Activated T-cell treated with anti-CD3 and anti-CD28 coated beads, Interleukin-2, amount 50 U/mL, for 24 hours (primary cell): ENCODE measurements at regions not wholly inside any gene's neighbourhood (a gene's known extent, or its start where the extent isn't known, plus 50 kb on each side); places are given as distances from the start of the nearest gene placed in this dataset.

ENCODE experiments used
- DNase-seq: peaks from one replicate; pipeline ENCODE4 v3.0.0-alpha.2; 2020
- H3K27ac Mint-ChIP-seq: 2 replicates; pipeline ENCODE4 v1.8.0; 2020; ENCODE audit warnings: mild to moderate bottlenecking, mixed read lengths
- H3K27me3 Mint-ChIP-seq: 2 replicates; pipeline ENCODE4 v1.8.0; 2020; ENCODE audit warnings: mixed read lengths
- H3K36me3 Mint-ChIP-seq: 2 replicates; pipeline ENCODE4 v1.8.0; 2020; ENCODE audit warnings: low read depth, mixed read lengths
- H3K4me1 Mint-ChIP-seq: 2 replicates; pipeline ENCODE4 v1.8.0; 2020; ENCODE audit warnings: low read depth, mixed read lengths
- H3K4me3 Mint-ChIP-seq: 2 replicates; pipeline ENCODE4 v1.8.0; 2020; ENCODE audit warnings: mild to moderate bottlenecking, moderate library complexity, mixed read lengths
- H3K9me3 Mint-ChIP-seq: 2 replicates; pipeline ENCODE4 v1.8.0; 2020; ENCODE audit warnings: mixed read lengths

GRCh38 chrX:7280520-7280919 is 132.6 kb upstream of the PUDP start:
- H3K27ac Mint-ChIP-seq = no peak overlapping the region
- H3K36me3 Mint-ChIP-seq = no peaks in the 10 kb centered on the region
- H3K4me1 Mint-ChIP-seq = no peaks in the 10 kb centered on the region
- no peak for DNase-seq
- H3K27me3 Mint-ChIP-seq = no peaks in the 10 kb centered on the region
- H3K4me3 Mint-ChIP-seq = no peak overlapping the region
- H3K9me3 Mint-ChIP-seq = no peaks in the 10 kb centered on the region

- Mint-ChIP-seq H3K27me3 (no peaks in the 10 kb centered on the region), H3K9me3 (no peaks in the 10 kb centered on the region), H3K4me3 (no peak overlapping the region), H3K4me1 (no peaks in the 10 kb centered on the region), H3K36me3 (no peaks in the 10 kb centered on the region), H3K27ac (no peak overlapping the region)
- DNase-seq = no peak
Observed at GRCh38 chrX:7272346-7272745, 124.4 kb upstream of the PUDP start.

DNA sequence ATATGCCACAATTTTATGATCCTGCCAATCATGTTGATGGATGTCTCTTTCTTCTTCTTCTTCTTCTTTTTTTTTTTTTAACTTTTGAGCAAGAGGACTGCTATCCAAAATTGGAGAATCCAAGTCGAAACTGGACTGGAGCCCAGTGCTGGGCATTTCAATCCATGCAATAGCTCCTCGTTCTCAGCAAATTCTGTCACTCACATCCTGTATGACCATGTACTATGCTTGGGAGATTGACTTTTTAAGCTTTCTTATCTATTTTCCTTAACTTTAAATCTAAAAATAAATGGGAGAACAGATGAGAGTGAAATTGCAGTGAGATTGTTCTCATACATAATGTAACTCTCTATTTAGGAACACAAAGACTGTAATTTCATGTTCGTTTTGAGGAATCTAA is 123.0 kb upstream of the PUDP start:
- Mint-ChIP-seq H3K27ac (no peak overlapping the region), H3K36me3 (no peaks in the 10 kb centered on the region), H3K4me1 (no peaks in the 10 kb centered on the region), H3K9me3 (no peaks in the 10 kb centered on the region), H3K27me3 (no peaks in the 10 kb centered on the region), H3K4me3 (no peak overlapping the region)
- no peak for DNase-seq

DNA sequence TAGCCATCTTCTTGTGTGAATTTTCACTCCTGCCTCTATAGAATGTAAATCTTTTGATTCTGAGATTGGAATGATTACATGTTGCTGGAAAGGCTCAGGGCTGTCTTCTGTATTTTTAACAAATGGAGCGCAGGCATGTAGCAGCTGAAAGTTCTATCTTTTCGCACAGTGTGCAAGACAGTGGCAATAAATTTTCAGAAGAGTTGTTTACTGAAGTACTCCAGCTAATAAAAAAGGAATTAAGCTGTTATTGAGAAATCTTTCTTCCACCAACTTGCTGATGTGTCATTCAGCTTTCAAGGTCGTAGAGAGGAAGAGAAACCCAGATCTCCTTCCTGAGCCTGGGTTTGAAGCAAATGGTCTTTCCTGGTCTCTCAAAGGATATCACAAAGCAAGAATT is 122.0 kb upstream of the PUDP start:
- no peaks in the 10 kb centered on the region for H3K4me1 Mint-ChIP-seq
- H3K9me3 Mint-ChIP-seq = no peaks in the 10 kb centered on the region
- no peak overlapping the region for H3K4me3 Mint-ChIP-seq
- DNase-seq = no peak
- H3K27me3 Mint-ChIP-seq = no peaks in the 10 kb centered on the region
- no peak overlapping the region for H3K27ac Mint-ChIP-seq
- H3K36me3 Mint-ChIP-seq = no peaks in the 10 kb centered on the region

DNA sequence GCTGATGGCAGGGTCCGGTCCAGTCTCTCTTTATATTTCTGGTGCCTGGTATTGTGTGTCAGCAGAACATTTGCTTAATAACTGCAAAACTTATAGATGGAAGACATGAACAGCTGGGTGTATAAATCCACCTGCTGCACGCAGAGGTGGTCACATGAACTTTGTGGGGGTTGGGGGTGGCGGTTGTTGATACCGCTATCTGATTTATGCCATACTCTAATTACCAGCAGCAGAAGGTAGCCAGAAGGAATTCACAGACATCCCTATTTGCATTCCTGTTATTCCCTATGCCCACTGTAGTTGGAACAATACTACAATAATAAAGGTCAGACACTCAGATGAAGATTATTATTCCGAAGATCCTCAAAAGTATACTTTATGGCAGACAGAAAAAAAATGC is 121.6 kb upstream of the PUDP start:
- no peaks in the 10 kb centered on the region for H3K4me1 Mint-ChIP-seq
- no peaks in the 10 kb centered on the region for H3K36me3 Mint-ChIP-seq
- H3K27me3 Mint-ChIP-seq = no peaks in the 10 kb centered on the region
- no peak for DNase-seq
- no peak overlapping the region for H3K27ac Mint-ChIP-seq
- no peak overlapping the region for H3K4me3 Mint-ChIP-seq
- no peaks in the 10 kb centered on the region for H3K9me3 Mint-ChIP-seq

GRCh38 chrX:7266288-7266687 is 118.3 kb upstream of the PUDP start:
- Mint-ChIP-seq H3K27me3 (no peaks in the 10 kb centered on the region), H3K4me1 (no peaks in the 10 kb centered on the region), H3K36me3 (no peaks in the 10 kb centered on the region), H3K4me3 (no peak overlapping the region), H3K9me3 (no peaks in the 10 kb centered on the region), H3K27ac (no peak overlapping the region)
- DNase-seq = no peak

- Mint-ChIP-seq H3K9me3 (no peaks in the 10 kb centered on the region), H3K27ac (no peak overlapping the region), H3K4me1 (no peaks in the 10 kb centered on the region), H3K4me3 (no peak overlapping the region), H3K27me3 (no peaks in the 10 kb centered on the region), H3K36me3 (peaks cover 13% of the 10 kb centered on the region)
- DNase-seq = no peak
Observed at GRCh38 chrX:7264399-7264798, 116.4 kb upstream of the PUDP start.

GRCh38 chrX:7263961-7264360 is 116.0 kb upstream of the PUDP start:
- Mint-ChIP-seq H3K27me3 (no peaks in the 10 kb centered on the region), H3K9me3 (no peaks in the 10 kb centered on the region), H3K4me1 (no peaks in the 10 kb centered on the region), H3K36me3 (peaks cover 18% of the 10 kb centered on the region), H3K27ac (no peak overlapping the region), H3K4me3 (no peak overlapping the region)
- DNase-seq = no peak

GRCh38 chrX:7263330-7263729 is 115.4 kb upstream of the PUDP start:
- no peaks in the 10 kb centered on the region for H3K4me1 Mint-ChIP-seq
- H3K27me3 Mint-ChIP-seq = no peaks in the 10 kb centered on the region
- H3K27ac Mint-ChIP-seq = no peak overlapping the region
- no peaks in the 10 kb centered on the region for H3K9me3 Mint-ChIP-seq
- no peak for DNase-seq
- no peak overlapping the region for H3K4me3 Mint-ChIP-seq
- peaks cover 24% of the 10 kb centered on the region for H3K36me3 Mint-ChIP-seq

- Mint-ChIP-seq H3K27me3 (no peaks in the 10 kb centered on the region), H3K9me3 (no peaks in the 10 kb centered on the region), H3K36me3 (peaks cover 30% of the 10 kb centered on the region), H3K4me1 (no peaks in the 10 kb centered on the region), H3K4me3 (no peak overlapping the region), H3K27ac (no peak overlapping the region)
- DNase-seq = no peak
Observed at GRCh38 chrX:7262551-7262950, 114.6 kb upstream of the PUDP start.

GRCh38 chrX:7261672-7262332 is 113.8 kb upstream of the PUDP start:
- no peaks in the 10 kb centered on the region for H3K27me3 Mint-ChIP-seq
- DNase-seq = no peak
- H3K36me3 Mint-ChIP-seq = peaks cover 37% of the 10 kb centered on the region
- no peak overlapping the region for H3K27ac Mint-ChIP-seq
- no peak overlapping the region for H3K4me3 Mint-ChIP-seq
- no peaks in the 10 kb centered on the region for H3K4me1 Mint-ChIP-seq
- peaks cover under 1% of the 10 kb centered on the region for H3K9me3 Mint-ChIP-seq

GRCh38 chrX:7254144-7254543 is 106.2 kb upstream of the PUDP start:
- Mint-ChIP-seq H3K4me1 (no peaks in the 10 kb centered on the region), H3K27me3 (no peaks in the 10 kb centered on the region), H3K9me3 (peaks cover 15% of the 10 kb centered on the region), H3K4me3 (no peak overlapping the region), H3K36me3 (peaks cover 57% of the 10 kb centered on the region), H3K27ac (no peak overlapping the region)
- no peak for DNase-seq

DNA sequence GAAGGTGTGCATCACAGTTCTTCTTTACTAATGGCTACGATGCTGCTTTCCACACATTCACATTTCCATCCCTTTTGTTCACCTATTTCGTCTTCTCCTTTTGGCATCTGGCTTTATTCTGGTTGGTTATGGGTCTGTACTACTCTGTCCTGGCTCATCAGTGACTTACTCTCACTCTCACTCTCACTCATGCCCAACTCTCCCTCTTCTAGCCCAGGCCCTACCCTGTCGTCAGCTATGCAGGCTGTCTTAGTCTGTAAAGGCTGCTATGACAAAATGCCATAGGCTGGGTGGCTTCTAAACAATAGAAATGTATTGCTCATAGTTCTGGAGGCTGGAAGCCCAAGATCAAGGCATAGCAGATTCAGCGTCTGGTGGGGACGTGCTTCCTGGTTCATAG is 105.6 kb upstream of the PUDP start:
- no peaks in the 10 kb centered on the region for H3K27me3 Mint-ChIP-seq
- H3K27ac Mint-ChIP-seq = no peak overlapping the region
- H3K36me3 Mint-ChIP-seq = peaks cover 51% of the 10 kb centered on the region
- no peak overlapping the region for H3K4me3 Mint-ChIP-seq
- no peaks in the 10 kb centered on the region for H3K4me1 Mint-ChIP-seq
- no peak for DNase-seq
- peaks cover 15% of the 10 kb centered on the region for H3K9me3 Mint-ChIP-seq

DNA sequence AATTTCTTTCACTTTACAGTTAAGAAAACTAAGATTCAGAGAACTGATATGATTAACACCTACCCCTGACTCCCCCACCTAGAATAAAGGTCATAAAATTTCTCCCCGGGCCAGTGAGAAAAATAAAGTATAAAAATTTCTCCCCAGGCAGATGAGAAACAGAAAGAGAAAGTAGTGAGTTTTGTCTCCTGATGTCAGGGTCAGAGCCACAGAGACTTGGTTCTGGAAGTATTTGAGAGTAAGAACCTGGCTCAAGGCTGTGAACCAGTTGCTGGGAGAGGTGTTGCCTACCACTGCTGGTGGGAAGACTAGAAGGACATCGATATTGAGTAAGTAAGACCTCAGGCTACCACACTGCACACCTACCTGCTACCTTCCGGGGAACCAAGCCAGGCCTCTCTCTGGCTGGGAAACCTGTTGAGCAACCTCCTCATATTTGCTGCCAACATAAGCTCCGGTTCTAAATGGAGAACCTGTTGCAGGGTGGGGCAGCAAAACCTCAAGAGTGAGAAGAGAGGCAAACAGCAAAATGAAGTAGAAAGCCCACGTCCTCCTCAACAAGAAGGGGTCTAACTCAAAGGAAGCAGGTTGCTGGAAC is 104.2 kb upstream of the PUDP start:
- Mint-ChIP-seq H3K36me3 (peaks cover 39% of the 10 kb centered on the region), H3K4me3 (no peak overlapping the region), H3K27ac (no peak overlapping the region), H3K27me3 (no peaks in the 10 kb centered on the region), H3K4me1 (no peaks in the 10 kb centered on the region), H3K9me3 (peaks cover 15% of the 10 kb centered on the region)
- no peak for DNase-seq

- Mint-ChIP-seq H3K4me3 (no peak overlapping the region), H3K27me3 (no peaks in the 10 kb centered on the region), H3K27ac (no peak overlapping the region), H3K9me3 (peaks cover 2% of the 10 kb centered on the region), H3K4me1 (no peaks in the 10 kb centered on the region), H3K36me3 (no peaks in the 10 kb centered on the region)
- no peak for DNase-seq
Observed at GRCh38 chrX:7247346-7247745, 99.4 kb upstream of the PUDP start.

GRCh38 chrX:7244405-7244804 is 96.5 kb upstream of the PUDP start:
- Mint-ChIP-seq H3K27me3 (no peaks in the 10 kb centered on the region), H3K27ac (no peak overlapping the region), H3K36me3 (no peaks in the 10 kb centered on the region), H3K9me3 (peaks cover 2% of the 10 kb centered on the region), H3K4me1 (no peaks in the 10 kb centered on the region), H3K4me3 (no peak overlapping the region)
- DNase-seq = no peak
